ENCODE measurements at regions not wholly inside any gene's neighbourhood (a gene's known extent, or its start where the extent isn't known, plus 50 kb on each side); places are given as distances from the start of the nearest gene placed in this dataset.

GRCh38 chr7:136228171-136228570, 251.0 kb upstream of the MTPN start:
- TF ChIP-seq CTCF (IDR thresholded peaks at IDR 0.05): no peak
- no peak for TF ChIP-seq POLR2A (IDR thresholded peaks at IDR 0.05)

Measured in esophagus squamous epithelium (tissue), 4 donors.